A549 (cell line): ENCODE measurements at regions not wholly inside any gene's neighbourhood (a gene's known extent, or its start where the extent isn't known, plus 50 kb on each side); places are given as distances from the start of the nearest gene placed in this dataset.

Source experiments
- ATAC-seq, 2 experiments: fragments of 200-7000 bp in 1 of 2; fragments of >200 bp in 1 of 2; cut with Nextera tagmentation in 1 of 2; cut with Tn5 transposase in 1 of 2; 3 replicates each; pipeline versions ENCODE4 v1.8.0 to v1.9.1; 2018 to 2020; ENCODE audit warnings: mild to moderate bottlenecking in 1 of 2, moderate library complexity in 1 of 2
- CTCF ChIA-PET: fragments of 300-600 bp; sonication (Branson Sonifier 250); formaldehyde crosslinking; extraction: SDS; loops from one replicate; lab custom pipeline; 2021; ENCODE audit warnings: antibody characterized with exemption, inconsistent platforms; lab: Yijun Ruan, JAX
- POLR2A ChIA-PET: fragments of 350-600 bp; formaldehyde crosslinking; extraction: SDS; loops from one replicate; lab custom pipeline; 2021; ENCODE audit warnings: antibody characterized with exemption, inconsistent platforms; lab: Yijun Ruan, JAX
- DNase-seq, 2 experiments: peaks; one replicate each; pipeline versions ENCODE4 v3.0.0 to v3.0.0-alpha.2; 2011 to 2016; ENCODE audit warnings: low read depth in 1 of 2, low spot score in 1 of 2
- FAIRE-seq: peaks from 2 replicates; lab custom pipeline; 2011; peaks lifted over from hg19 to GRCh38; lab: Jason Lieb, UNC
- H3K27ac ChIP-seq, 2 experiments: fragments of >200 bp; sonication (Bioruptor Twin); formaldehyde crosslinking; 3 replicates each; pipeline ENCODE4 v1.5.1; 2016 to 2017
- H3K4me1 ChIP-seq: fragments of >200 bp; sonication (Bioruptor Twin); formaldehyde crosslinking; 3 replicates; pipeline ENCODE4 v1.6.1; 2016
- H3K4me2 ChIP-seq: fragments of >200 bp; sonication (Bioruptor Twin); formaldehyde crosslinking; 3 replicates; pipeline ENCODE4 v1.6.1; 2016
- H3K4me3 ChIP-seq: fragments of >200 bp; sonication (Bioruptor Twin); formaldehyde crosslinking; 3 replicates; pipeline ENCODE4 v1.5.1; 2016
- H3K9me3 ChIP-seq: fragments of >200 bp; sonication (Bioruptor Twin); formaldehyde crosslinking; 3 replicates; pipeline ENCODE4 v1.6.1; 2016
- CBX8 ChIP-seq: fragments of 200-600 bp; sonication (generic); IDR thresholded peaks from 2 replicates; pipeline ENCODE4 v1.6.1; 2016
- CEBPB ChIP-seq, 2 experiments: fragments of >200 bp in 1 of 2; sonication (Bioruptor Twin) in 1 of 2; formaldehyde crosslinking in 1 of 2; IDR thresholded peaks; 2 replicates each; pipeline ENCODE4 v1.6.1; 2012 to 2016
- CHD2 ChIP-seq: fragments of 150-350 bp; IDR thresholded peaks from 2 replicates; pipeline ENCODE4 v1.6.1; 2014; ENCODE audit warnings: low read length; ENCODE audit not compliant: partially characterized antibody
- CHD4 ChIP-seq: fragments of 200-600 bp; sonication (generic); IDR thresholded peaks from 2 replicates; pipeline ENCODE4 v1.6.1; 2016; ENCODE audit warnings: antibody characterized with exemption, mild to moderate bottlenecking, borderline replicate concordance
- ESRRA ChIP-seq: fragments of 150-350 bp; IDR thresholded peaks from 2 replicates; pipeline ENCODE4 v1.6.1; 2014; ENCODE audit warnings: mild to moderate bottlenecking, low read length, borderline replicate concordance
- FOSL2 ChIP-seq, 2 experiments: fragments of 450-650 bp in 1 of 2; fragments of >200 bp in 1 of 2; sonication (Bioruptor Twin) in 1 of 2; formaldehyde crosslinking; IDR thresholded peaks; 2 replicates each; pipeline versions ENCODE4 v1.5.0 to v1.6.1; 2016 to 2020; ENCODE audit warnings: mild to moderate bottlenecking in 1 of 2, moderate library complexity in 1 of 2
- HOXB13 ChIP-seq: fragments of 250-450 bp; sonication (Bioruptor Pico); IDR thresholded peaks from 2 replicates; pipeline ENCODE4 v1.5.0; 2020; ENCODE audit warnings: low read depth, mild to moderate bottlenecking, moderate library complexity
- HOXB5 ChIP-seq: fragments of 250-450 bp; sonication (Bioruptor Pico); IDR thresholded peaks from 2 replicates; pipeline ENCODE4 v1.5.0; 2020; ENCODE audit warnings: mild to moderate bottlenecking, moderate library complexity
- JUNB ChIP-seq: fragments of >200 bp; sonication (Bioruptor Twin); formaldehyde crosslinking; IDR thresholded peaks from 2 replicates; pipeline ENCODE4 v1.6.1; 2016
- KDM1A ChIP-seq: fragments of 200-600 bp; sonication (generic); IDR thresholded peaks from 2 replicates; pipeline ENCODE4 v1.6.1; 2016; ENCODE audit warnings: low read depth, mild to moderate bottlenecking
- KDM5A ChIP-seq: fragments of 200-600 bp; sonication (generic); IDR thresholded peaks from 2 replicates; pipeline ENCODE4 v1.6.1; 2016; ENCODE audit warnings: antibody characterized with exemption, mild to moderate bottlenecking
- MAFK ChIP-seq: fragments of 450-650 bp; IDR thresholded peaks from 2 replicates; pipeline ENCODE4 v1.6.1; 2014; ENCODE audit not compliant: partially characterized antibody
- MAZ ChIP-seq: fragments of 150-350 bp; IDR thresholded peaks from 2 replicates; pipeline ENCODE4 v1.6.1; 2014; ENCODE audit warnings: antibody characterized with exemption, low read depth, low read length, borderline replicate concordance
- PHF8 ChIP-seq: fragments of 200-600 bp; sonication (generic); IDR thresholded peaks from 2 replicates; pipeline ENCODE4 v1.6.1; 2016; ENCODE audit warnings: low read depth, mild to moderate bottlenecking, antibody characterized with exemption, moderate library complexity, borderline replicate concordance
- POLR2A ChIP-seq: IDR thresholded peaks from 2 replicates; pipeline ENCODE4 v1.6.1; 2012; ENCODE audit warnings: mild to moderate bottlenecking, low read length
- RARB ChIP-seq: fragments of 250-450 bp; sonication (Bioruptor Pico); IDR thresholded peaks from 2 replicates; pipeline ENCODE4 v1.8.0; 2021; ENCODE audit warnings: mild to moderate bottlenecking, moderate library complexity
- ZNF302 ChIP-seq: fragments of 250-450 bp; sonication (Bioruptor Pico); IDR thresholded peaks from 2 replicates; pipeline ENCODE4 v1.9.0; 2021; ENCODE audit warnings: inconsistent platforms, mild to moderate bottlenecking, moderate library complexity
- WGBS: methylation state at CpG from one replicate; pipeline ENCODE4 v1.1.6; 2017; ENCODE audit errors: missing lambda C conversion rate; 5-methylcytosine and 5-hydroxymethylcytosine counted together
- TF ChIP-seq, protein P1 (sequence below): fragments of 250-450 bp; sonication (Bioruptor Pico); IDR thresholded peaks from 2 replicates; pipeline ENCODE4 v1.5.0; 2020; ENCODE audit warnings: low read depth, mild to moderate bottlenecking, moderate library complexity
- TF ChIP-seq, protein P2 (sequence below): fragments of 250-450 bp; sonication (Bioruptor Pico); IDR thresholded peaks from 2 replicates; pipeline ENCODE4 v1.5.0; 2021; ENCODE audit warnings: mild to moderate bottlenecking, moderate library complexity, borderline replicate concordance
- TF ChIP-seq, protein P3 (sequence below): fragments of >200 bp; sonication (Bioruptor Twin); formaldehyde crosslinking; IDR thresholded peaks from 3 replicates; pipeline ENCODE4 v1.6.1; 2016
- TF ChIP-seq, protein P4 (sequence below): fragments of 150-350 bp; IDR thresholded peaks from 2 replicates; pipeline ENCODE4 v1.6.1; 2014; ENCODE audit warnings: low read depth, mild to moderate bottlenecking, low read length

DNA sequence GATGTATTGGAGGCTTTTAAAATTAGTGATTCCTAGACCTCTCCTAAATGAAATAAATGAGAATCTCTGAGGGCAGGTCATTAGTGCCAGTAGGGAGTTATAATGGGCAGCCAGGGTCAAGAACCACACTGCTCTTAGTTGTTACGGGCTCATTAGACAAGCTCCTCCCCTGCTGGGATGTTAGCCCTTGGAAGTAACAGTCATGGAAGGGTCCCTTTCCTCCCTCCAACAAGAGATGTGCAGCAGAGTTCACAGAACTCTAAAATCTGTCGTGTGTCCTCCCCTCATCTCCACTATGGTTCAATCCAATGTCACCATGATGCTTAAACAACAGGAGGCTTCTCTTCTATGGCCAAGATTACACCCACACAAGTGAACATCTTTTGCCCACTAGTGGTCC is 419.5 kb downstream of the INSC start:
- ChIA-PET CTCF (no interaction called here), POLR2A (no interaction called here)
- no peak for FAIRE-seq
- Histone ChIP-seq H3K4me3 (no peak overlapping the region), H3K9me3 (no peaks in the 10 kb centered on the region), H3K27ac (no peak overlapping the region), H3K4me1 (no peaks in the 10 kb centered on the region), H3K4me2 (no peak overlapping the region)
- DNase-seq, result no peak
- no peak for ATAC-seq
- no peak for TF ChIP-seq KDM1A
- no peak for TF ChIP-seq KDM5A
- 11% methylated on average over 2 of the region's 2 CpGs for WGBS

DNA sequence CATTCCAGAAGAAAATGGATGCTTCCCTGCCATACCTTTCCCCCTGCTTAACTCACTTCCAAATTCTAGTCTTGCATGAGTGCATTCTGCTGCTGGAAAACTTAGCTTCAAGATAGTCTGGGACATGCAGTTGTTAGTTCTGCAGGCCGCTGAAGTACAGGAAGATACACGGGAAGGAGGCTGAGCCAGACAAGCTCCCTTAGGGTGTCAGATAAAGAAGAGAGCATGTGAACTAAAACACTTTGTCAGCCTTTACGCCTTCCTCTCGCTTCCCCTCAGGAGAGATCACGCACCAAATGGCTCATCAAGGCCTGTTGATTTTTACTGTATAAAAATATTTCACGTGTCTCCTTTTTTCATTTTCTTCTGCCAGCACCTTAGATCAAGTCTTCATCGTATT is 420.7 kb downstream of the INSC start:
- no peaks in the 10 kb centered on the region for H3K4me1 ChIP-seq
- no peak overlapping the region for H3K4me2 ChIP-seq
- no peak overlapping the region for H3K27ac ChIP-seq
- ChIA-PET POLR2A (no interaction called here), CTCF (interaction anchor here (1.3 kb wide), 1 partner anchor 13 kb away, joined by 4 read pairs; no protein-coding TSS in a partner anchor)
- ATAC-seq (no peak), DNase-seq (no peak), FAIRE-seq (no peak)
- no peak overlapping the region for H3K4me3 ChIP-seq
- H3K9me3 ChIP-seq, result no peaks in the 10 kb centered on the region
- TF ChIP-seq JUNB, result no peak
- TF ChIP-seq, protein P1, sequence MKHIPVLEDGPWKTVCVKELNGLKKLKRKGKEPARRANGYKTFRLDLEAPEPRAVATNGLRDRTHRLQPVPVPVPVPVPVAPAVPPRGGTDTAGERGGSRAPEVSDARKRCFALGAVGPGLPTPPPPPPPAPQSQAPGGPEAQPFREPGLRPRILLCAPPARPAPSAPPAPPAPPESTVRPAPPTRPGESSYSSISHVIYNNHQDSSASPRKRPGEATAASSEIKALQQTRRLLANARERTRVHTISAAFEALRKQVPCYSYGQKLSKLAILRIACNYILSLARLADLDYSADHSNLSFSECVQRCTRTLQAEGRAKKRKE (CRISPR knock-in tag), result no peak
- TF ChIP-seq CHD2, result no peak
- TF ChIP-seq, protein P2, sequence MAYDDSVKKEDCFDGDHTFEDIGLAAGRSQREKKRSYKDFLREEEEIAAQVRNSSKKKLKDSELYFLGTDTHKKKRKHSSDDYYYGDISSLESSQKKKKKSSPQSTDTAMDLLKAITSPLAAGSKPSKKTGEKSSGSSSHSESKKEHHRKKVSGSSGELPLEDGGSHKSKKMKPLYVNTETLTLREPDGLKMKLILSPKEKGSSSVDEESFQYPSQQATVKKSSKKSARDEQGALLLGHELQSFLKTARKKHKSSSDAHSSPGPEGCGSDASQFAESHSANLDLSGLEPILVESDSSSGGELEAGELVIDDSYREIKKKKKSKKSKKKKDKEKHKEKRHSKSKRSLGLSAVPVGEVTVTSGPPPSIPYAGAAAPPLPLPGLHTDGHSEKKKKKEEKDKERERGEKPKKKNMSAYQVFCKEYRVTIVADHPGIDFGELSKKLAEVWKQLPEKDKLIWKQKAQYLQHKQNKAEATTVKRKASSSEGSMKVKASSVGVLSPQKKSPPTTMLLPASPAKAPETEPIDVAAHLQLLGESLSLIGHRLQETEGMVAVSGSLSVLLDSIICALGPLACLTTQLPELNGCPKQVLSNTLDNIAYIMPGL (CRISPR knock-in tag), result no peak
- TF ChIP-seq, protein P3, sequence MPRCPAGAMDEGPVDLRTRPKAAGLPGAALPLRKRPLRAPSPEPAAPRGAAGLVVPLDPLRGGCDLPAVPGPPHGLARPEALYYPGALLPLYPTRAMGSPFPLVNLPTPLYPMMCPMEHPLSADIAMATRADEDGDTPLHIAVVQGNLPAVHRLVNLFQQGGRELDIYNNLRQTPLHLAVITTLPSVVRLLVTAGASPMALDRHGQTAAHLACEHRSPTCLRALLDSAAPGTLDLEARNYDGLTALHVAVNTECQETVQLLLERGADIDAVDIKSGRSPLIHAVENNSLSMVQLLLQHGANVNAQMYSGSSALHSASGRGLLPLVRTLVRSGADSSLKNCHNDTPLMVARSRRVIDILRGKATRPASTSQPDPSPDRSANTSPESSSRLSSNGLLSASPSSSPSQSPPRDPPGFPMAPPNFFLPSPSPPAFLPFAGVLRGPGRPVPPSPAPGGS, result no peak
- TF ChIP-seq ESRRA, result no peak
- TF ChIP-seq CHD4, result no peak
- TF ChIP-seq FOSL2 (IDR thresholded peaks at IDR 0.05), result no peak
- no peak for TF ChIP-seq FOSL2 (CRISPR knock-in tag; IDR thresholded peaks at IDR 0.05)
- no peak for TF ChIP-seq MAZ
- TF ChIP-seq HOXB5 (CRISPR knock-in tag), result no peak
- 18% methylated on average over 7 of the region's 7 CpGs for WGBS

DNA sequence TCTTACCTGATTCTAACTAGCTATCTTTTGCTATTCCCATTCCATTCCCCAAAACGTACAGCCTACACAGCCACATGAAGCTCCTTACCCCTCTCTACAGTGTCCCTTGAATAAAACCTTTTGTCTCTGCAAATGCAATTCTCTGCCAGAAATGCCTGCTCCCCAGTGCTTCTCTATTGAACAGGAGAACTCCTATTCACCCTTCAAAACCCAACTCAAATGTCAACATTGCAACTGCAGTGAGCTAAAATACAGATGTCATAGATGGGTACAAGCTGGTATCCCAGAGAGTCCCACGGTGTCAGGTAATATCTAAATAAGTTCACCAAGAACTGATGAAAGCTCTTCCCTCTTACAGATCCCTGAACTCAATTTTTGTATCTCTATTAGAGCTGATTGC is 421.7 kb downstream of the INSC start:
- no peaks in the 10 kb centered on the region for H3K9me3 ChIP-seq
- no peaks in the 10 kb centered on the region for H3K4me1 ChIP-seq
- TF ChIP-seq CHD2 (no peak), ZNF302 (CRISPR knock-in tag) (no peak), HOXB13 (CRISPR knock-in tag) (no peak)
- POLR2A ChIA-PET, result no interaction called here
- no peak overlapping the region for H3K4me3 ChIP-seq
- FAIRE-seq (no peak), ATAC-seq (no peak), DNase-seq (no peak)
- CTCF ChIA-PET, result interaction anchor here (1.3 kb wide), 1 partner anchor 14 kb away, joined by 4 read pairs; no protein-coding TSS in a partner anchor
- no peak overlapping the region for H3K4me2 ChIP-seq
- H3K27ac ChIP-seq, result no peak overlapping the region
- 0% methylated on average over 2 of the region's 2 CpGs for WGBS

DNA sequence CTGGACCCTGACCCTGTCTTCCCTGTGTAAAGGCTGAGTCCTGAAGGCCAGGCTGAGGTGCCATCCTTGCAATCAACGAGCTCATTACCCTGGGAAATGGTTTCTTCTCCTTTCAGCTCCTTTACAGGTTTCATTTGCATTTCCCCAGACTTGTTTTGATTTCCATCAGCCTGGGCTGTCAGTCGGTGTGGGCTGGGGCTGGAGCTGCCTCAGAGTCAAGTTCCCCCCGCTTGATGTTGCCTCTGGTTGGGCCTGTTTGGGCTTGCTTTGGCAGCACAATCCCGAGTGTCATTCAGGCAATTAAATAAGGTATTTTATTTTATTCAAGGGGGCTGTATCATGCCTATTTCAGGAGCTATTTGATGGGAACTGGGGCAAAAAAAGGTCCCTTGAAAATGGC is 424.9 kb downstream of the INSC start:
- H3K4me3 ChIP-seq, result no peak overlapping the region
- no peaks in the 10 kb centered on the region for H3K9me3 ChIP-seq
- ATAC-seq (no peak), FAIRE-seq (no peak), DNase-seq (no peak)
- ChIA-PET CTCF (interaction anchor here (0.5 kb wide), 1 partner anchor 1423 kb away, joined by 3 read pairs; no protein-coding TSS in a partner anchor), POLR2A (no interaction called here)
- no peaks in the 10 kb centered on the region for H3K4me1 ChIP-seq
- 2% methylated on average over 4 of the region's 4 CpGs for WGBS
- no peak overlapping the region for H3K27ac ChIP-seq
- no peak overlapping the region for H3K4me2 ChIP-seq
- TF ChIP-seq CEBPB (IDR thresholded peaks at IDR 0.05) (no peak), PHF8 (no peak), RARB (CRISPR knock-in tag) (no peak), CHD4 (no peak), POLR2A (no peak), MAFK (no peak), CBX8 (no peak)
- TF ChIP-seq, protein P4, sequence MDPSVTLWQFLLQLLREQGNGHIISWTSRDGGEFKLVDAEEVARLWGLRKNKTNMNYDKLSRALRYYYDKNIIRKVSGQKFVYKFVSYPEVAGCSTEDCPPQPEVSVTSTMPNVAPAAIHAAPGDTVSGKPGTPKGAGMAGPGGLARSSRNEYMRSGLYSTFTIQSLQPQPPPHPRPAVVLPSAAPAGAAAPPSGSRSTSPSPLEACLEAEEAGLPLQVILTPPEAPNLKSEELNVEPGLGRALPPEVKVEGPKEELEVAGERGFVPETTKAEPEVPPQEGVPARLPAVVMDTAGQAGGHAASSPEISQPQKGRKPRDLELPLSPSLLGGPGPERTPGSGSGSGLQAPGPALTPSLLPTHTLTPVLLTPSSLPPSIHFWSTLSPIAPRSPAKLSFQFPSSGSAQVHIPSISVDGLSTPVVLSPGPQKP, result no peak
